DMS79 treated with DMSO at 0.1 percent for 48 hours (cell line): ENCODE measurements at regions not wholly inside any gene's neighbourhood (a gene's known extent, or its start where the extent isn't known, plus 50 kb on each side); places are given as distances from the start of the nearest gene placed in this dataset.

Experiments
- DNase-seq: peaks from one replicate; lab custom pipeline; 2025; lab: John Stamatoyannopoulos, UW

DNA sequence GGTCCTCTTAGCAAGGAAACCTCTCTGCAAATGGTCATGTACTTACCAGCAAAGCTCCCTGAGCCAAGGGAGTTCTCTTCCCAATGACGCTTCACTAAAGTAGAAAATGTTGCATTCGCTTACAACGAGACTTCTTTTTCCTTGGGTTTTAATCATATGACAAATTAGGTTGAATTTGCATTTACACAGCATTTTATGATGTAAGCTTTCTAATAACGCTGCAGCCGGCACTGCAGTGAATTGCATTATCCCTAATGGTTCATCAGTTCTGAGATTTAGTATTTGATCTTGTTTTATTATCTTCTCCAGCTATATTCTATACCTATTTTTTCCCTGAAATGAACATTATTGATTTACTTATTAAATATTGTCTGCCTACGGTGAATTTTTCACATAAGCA, 339.3 kb upstream of the PFKP start:
- DNase-seq, result no peak

DNA sequence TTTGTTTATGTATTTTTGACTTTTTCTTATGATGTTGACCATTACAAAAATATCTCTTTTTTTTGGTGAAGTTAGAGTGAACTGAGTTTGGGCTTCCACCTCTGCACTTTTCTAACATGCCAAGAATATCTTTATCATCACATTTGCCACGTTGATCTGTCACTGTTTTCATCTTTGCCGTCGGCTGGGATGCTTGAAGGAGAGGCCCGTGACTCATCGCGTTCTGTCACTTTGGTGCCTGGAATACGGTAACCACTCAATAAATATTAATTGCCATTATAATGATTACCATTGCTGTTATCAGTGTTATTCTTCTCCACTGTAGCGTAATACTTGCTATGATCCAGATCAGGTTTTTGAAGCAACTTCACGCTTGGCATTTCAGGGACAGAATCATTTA, 350.8 kb upstream of the PFKP start:
- no peak for DNase-seq

DNA sequence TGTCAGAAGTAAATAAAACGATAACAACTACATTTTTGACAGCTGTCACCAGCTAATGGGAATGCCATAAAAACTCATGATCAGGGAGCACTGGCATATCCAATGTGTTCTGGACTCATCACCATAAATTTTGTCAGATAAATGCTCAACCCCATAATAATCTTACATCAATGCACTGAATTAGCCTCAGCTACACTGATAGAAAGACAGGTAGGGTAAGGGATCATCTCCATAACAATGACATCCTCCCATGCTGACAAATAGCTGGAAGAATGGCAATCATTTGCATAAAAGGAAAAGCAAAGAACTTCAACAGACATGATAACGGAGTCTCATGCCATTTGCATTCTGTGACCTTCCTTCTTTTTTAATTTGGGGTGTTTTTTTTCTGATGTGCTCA, 352.8 kb upstream of the PFKP start:
- DNase-seq, result no peak

- no peak for DNase-seq
Measured at GRCh38 chr10:2703953-2704352, 363.4 kb upstream of the PFKP start.

- DNase-seq, result no peak
Measured at GRCh38 chr10:2701802-2702201, 365.5 kb upstream of the PFKP start.

DNA sequence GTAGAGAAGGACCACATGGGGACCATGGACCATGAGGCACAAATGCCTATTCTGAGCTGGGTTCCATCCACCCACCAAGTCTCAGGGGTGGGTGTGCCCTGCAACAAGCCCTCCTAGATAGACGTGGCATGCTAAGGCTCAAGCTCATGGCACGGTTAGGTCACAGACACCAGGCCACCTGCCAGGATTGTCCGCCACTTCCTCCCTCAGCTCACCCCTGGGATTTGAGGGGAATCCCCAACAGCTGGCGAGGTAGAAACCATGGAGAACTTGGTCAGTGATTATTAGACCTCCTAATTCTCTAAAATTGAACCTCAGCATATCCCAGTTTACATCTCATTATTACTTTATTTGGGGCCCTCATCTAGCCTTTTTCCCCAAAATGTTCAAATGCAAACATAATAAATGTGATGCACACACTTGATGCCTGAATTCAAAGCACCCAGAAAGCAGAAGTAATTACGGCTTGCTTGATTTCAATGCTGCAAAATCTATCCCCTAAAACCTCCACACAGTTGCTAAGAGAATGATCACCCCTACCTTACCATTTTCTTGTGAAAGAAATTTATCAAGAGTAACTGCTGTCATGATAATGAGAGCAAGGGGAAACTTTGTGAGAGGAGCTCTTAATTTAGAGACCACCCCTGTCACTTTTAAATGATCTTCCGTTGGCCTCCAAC, 366.6 kb upstream of the PFKP start:
- no peak for DNase-seq

DNA sequence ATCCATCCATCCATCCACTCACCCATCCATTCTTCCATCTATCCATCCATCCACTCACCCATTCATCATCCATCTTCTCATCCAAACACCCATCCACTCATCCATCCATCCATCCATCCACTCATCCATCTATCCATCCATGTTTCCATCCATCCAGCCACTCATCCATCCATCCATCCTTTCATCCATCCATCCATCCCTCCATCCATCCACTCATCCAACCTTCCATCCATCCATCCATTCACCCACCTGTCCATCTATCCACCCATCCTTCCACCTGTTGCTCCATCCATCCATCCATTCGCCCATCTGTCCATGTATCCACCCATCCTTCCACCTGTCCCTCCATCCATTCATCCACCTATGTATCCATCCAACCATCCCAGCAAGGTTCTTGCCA, 378.4 kb upstream of the PFKP start:
- no peak for DNase-seq

DNA sequence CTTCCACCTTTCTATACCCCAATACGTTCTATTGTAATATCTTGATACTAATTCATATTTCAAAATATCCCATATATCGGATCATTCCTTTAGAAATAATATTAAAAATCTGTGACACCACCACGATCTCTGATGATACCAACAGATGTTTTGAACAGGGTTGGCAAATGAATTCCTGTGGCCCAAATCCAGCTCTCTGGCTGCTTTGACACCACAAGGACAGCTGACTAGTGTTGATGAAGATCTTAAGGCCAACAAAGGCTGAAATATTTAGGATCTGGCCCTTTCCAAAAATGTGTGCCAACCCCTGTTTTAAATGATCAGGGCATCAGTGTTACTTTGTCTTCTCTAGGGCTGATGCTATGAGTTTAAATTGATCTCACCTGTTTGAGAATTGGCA, 380.7 kb upstream of the PFKP start:
- no peak for DNase-seq

- no peak for DNase-seq
Measured at GRCh38 chr10:2682491-2682890, 384.9 kb upstream of the PFKP start.

GRCh38 chr10:2681891-2682290, 385.5 kb upstream of the PFKP start:
- DNase-seq, result no peak

DNA sequence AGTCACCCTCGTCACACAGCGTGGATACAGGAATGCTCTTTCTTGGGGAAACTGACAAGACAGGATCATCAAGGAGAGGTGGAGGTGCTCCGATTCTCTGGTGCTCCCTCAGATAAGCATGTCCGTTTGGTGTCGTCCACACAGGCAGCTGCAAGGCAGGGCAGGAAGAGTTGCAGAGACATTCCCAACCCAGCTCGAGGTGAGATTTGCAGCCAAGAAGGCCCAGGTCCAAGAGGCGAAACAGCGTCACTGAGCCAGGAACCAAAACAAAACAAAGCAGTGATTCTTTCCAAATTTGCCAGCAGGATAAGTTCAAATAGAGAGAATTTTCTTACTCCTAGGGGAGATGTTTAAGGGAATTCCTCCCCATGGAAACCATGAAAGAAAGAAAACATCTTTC, 386.5 kb upstream of the PFKP start:
- DNase-seq, result no peak

GRCh38 chr10:2679646-2680045, 387.7 kb upstream of the PFKP start:
- no peak for DNase-seq

DNA sequence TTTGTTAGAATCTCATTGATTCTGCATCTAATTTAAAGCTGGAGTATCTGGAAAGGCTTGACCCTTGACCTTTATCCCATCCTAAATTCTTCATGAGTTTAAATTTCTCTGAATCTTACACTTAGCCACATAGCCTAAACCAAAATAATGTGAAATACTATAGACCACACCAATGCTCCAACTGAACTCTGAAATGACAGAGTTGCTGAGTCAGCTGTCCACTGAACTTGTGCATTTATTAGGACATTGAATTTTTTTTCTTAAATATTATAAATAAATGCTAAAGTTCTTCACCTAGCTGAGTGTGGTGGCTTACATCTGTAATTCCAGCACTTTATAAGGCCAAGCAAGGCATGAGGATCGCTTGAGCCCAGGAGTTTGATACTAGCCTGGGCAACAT, 390.9 kb upstream of the PFKP start:
- DNase-seq, result no peak

- no peak for DNase-seq
Measured at GRCh38 chr10:2674451-2674850, 392.9 kb upstream of the PFKP start.

DNA sequence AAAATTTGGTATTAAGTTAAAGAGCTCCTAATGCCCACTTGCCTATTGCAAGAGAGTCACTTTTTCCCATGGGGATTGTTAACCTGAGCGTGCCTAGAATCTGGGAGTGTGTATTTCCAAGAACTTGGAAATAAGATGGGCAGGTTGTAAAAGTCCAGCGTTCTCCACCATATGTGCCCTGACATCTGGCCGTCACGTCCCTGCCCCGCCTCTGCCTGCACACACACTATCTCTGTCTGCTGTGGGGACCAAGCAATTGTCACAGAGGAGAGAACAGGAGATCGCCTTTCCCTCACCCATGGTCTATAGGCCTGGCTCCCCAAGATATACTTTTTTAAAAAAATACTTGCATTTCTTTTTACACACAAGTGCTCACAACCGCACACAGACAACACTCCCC, 396.5 kb upstream of the PFKP start:
- no peak for DNase-seq

GRCh38 chr10:2665772-2666171, 401.6 kb upstream of the PFKP start:
- no peak for DNase-seq

GRCh38 chr10:2660276-2660675, 407.1 kb upstream of the PFKP start:
- DNase-seq, result no peak

DNA sequence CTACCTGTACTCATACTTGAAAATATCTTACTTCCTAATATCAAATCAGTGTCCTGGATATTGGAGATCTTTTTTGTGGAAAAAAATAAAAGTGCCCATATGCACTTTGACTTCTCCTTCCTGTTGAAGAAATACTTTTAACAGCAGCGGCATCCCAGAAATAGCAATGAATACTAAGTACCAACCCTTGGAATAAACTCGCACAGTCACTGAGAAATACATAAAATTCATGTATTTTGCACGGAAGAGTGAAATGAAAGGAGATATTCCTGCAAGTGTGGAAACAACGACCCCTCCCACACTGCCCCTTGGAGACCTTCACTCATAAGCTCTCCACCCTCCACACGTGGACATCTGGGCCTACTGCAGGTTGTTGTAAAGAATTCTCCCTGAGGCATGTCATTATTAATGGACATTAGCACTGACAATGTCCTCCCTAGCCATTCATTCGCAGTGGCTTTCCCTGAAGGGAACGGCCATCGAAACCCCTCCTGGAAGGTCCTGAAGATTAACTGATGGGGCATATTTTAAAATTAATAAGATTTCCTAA, 407.6 kb upstream of the PFKP start:
- no peak for DNase-seq

GRCh38 chr10:2658780-2659179, 408.6 kb upstream of the PFKP start:
- no peak for DNase-seq

- no peak for DNase-seq
Measured at GRCh38 chr10:2650328-2650727, 417.0 kb upstream of the PFKP start.

- DNase-seq, result no peak
Measured at GRCh38 chr10:2641028-2641427, 426.3 kb upstream of the PFKP start.

GRCh38 chr10:2633630-2634029, 433.7 kb upstream of the PFKP start:
- DNase-seq, result no peak

- no peak for DNase-seq
Measured at GRCh38 chr10:2631557-2632205, 435.7 kb upstream of the PFKP start.

- DNase-seq, result no peak
Measured at GRCh38 chr10:2628705-2629104, 438.6 kb upstream of the PFKP start.
